Left ventricle myocardium inferior (tissue), 1 donor: ENCODE measurements at regions not wholly inside any gene's neighbourhood (a gene's known extent, or its start where the extent isn't known, plus 50 kb on each side); places are given as distances from the start of the nearest gene placed in this dataset.

Experiments used
- DNase-seq: peaks from one replicate; pipeline ENCODE4 v3.0.0-alpha.2; 2020
- H3K27ac ChIP-seq: fragments of 200-600 bp; replicated peaks from 2 replicates; pipeline ENCODE4 v1.8.0; 2021
- H3K27me3 ChIP-seq: fragments of 200-600 bp; 2 replicates; pipeline ENCODE4 v1.8.0; 2021; ENCODE audit warnings: low read depth
- H3K36me3 ChIP-seq: fragments of 200-600 bp; 2 replicates; pipeline ENCODE4 v1.8.0; 2021
- H3K4me1 ChIP-seq: fragments of 200-600 bp; 2 replicates; pipeline ENCODE4 v1.8.0; 2021
- H3K4me3 ChIP-seq: fragments of 200-600 bp; 2 replicates; pipeline ENCODE4 v1.8.0; 2021; ENCODE audit warnings: mild to moderate bottlenecking, moderate library complexity
- H3K9me3 ChIP-seq: fragments of 200-600 bp; replicated peaks from 2 replicates; pipeline ENCODE4 v1.8.0; 2021
- intact Hi-C: fragments of 100-400 bp; cut with micrococcal nuclease; formaldehyde crosslinking; loops from one replicate; pipeline ENCODE4 v1.11.0; 2022
- TF ChIP-seq, protein P1 (sequence below): fragments of 200-600 bp; IDR thresholded peaks from 2 replicates; pipeline ENCODE4 v1.8.0; 2021; ENCODE audit warnings: antibody characterized with exemption, mild to moderate bottlenecking, borderline replicate concordance
- donor health status: DM: no; HTN: yes; CAD: no; lungs with severe emphysema.

DNA sequence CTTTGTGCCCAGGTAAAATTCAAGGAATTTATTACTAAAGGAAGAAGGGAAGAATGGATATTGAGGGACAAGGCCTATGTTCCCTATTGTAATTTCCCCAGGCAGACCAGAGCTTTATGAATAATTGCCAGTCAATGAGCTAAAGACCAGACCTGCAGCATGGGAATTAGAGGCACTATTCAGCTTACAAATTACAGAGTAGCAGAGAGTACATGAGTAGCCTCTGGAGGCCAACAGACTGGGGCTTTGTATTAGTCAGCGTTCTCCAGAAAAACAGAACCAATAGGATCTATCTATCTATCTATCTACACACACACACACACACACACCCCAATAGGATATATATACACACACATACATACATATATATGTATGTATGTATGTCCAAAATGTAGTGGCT is 120.0 kb upstream of the RPH3A start:
- no peaks in the 10 kb centered on the region for H3K9me3 ChIP-seq
- TF ChIP-seq, protein P1, sequence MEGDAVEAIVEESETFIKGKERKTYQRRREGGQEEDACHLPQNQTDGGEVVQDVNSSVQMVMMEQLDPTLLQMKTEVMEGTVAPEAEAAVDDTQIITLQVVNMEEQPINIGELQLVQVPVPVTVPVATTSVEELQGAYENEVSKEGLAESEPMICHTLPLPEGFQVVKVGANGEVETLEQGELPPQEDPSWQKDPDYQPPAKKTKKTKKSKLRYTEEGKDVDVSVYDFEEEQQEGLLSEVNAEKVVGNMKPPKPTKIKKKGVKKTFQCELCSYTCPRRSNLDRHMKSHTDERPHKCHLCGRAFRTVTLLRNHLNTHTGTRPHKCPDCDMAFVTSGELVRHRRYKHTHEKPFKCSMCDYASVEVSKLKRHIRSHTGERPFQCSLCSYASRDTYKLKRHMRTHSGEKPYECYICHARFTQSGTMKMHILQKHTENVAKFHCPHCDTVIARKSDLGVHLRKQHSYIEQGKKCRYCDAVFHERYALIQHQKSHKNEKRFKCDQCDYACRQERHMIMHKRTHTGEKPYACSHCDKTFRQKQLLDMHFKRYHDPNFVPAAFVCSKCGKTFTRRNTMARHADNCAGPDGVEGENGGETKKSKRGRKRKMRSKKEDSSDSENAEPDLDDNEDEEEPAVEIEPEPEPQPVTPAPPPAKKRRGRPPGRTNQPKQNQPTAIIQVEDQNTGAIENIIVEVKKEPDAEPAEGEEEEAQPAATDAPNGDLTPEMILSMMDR, result no peak
- intact Hi-C loops, result no loop called here
- H3K27ac ChIP-seq, result no peak overlapping the region
- no peak overlapping the region for H3K4me3 ChIP-seq
- H3K36me3 ChIP-seq, result no peaks in the 10 kb centered on the region
- H3K4me1 ChIP-seq, result no peaks in the 10 kb centered on the region
- DNase-seq, result no peak
- peaks cover 61% of the 10 kb centered on the region for H3K27me3 ChIP-seq

DNA sequence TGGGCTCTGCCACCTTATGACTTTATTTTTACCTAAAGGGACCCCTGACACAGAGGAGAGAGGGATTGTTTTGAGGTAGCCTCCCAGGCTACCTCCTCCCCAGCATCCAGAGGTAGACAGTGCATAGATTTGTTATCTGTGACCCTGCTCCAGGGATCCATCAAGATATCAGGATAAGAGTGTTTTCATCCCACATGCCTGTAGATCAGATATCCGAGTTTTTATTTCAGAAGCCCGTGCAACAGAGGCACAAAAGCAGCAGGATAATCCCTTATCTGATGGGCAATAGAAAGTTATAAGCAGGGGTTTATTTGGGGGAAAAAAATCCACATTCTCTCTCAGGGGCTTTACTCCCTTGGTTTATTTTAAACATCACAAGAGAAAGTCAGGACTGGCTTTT is 117.0 kb upstream of the RPH3A start:
- Histone ChIP-seq H3K36me3 (no peaks in the 10 kb centered on the region), H3K9me3 (no peaks in the 10 kb centered on the region), H3K4me3 (no peak overlapping the region), H3K4me1 (no peaks in the 10 kb centered on the region), H3K27me3 (peaks cover 68% of the 10 kb centered on the region), H3K27ac (no peak overlapping the region)
- no peak for DNase-seq
- TF ChIP-seq, protein P1, result no peak
- intact Hi-C loops, result no loop called here

DNA sequence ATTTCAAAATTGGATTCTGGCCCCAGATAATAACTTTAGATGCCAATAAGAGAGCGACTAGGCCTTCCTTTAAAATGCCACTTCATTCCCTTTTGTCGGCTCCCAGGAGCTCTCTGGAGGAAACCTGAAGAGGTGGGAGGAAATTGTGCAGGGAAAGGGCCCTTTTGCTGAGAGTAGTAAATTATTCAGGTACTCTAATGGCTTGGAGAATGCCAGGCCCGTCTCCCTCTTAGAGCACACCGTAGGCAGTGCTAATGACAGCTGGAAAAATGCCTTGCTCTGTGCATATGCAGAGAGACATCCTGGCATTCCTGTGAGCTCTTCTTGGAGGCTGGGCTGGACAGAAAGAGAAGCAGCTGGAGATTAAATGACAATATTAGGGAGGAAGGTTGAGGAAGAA is 115.0 kb upstream of the RPH3A start:
- no peak for DNase-seq
- Histone ChIP-seq H3K4me3 (no peak overlapping the region), H3K9me3 (no peaks in the 10 kb centered on the region), H3K27ac (no peak overlapping the region), H3K4me1 (no peaks in the 10 kb centered on the region), H3K27me3 (peaks cover 84% of the 10 kb centered on the region), H3K36me3 (no peaks in the 10 kb centered on the region)
- intact Hi-C loops, result no loop called here
- TF ChIP-seq, protein P1, result no peak

DNA sequence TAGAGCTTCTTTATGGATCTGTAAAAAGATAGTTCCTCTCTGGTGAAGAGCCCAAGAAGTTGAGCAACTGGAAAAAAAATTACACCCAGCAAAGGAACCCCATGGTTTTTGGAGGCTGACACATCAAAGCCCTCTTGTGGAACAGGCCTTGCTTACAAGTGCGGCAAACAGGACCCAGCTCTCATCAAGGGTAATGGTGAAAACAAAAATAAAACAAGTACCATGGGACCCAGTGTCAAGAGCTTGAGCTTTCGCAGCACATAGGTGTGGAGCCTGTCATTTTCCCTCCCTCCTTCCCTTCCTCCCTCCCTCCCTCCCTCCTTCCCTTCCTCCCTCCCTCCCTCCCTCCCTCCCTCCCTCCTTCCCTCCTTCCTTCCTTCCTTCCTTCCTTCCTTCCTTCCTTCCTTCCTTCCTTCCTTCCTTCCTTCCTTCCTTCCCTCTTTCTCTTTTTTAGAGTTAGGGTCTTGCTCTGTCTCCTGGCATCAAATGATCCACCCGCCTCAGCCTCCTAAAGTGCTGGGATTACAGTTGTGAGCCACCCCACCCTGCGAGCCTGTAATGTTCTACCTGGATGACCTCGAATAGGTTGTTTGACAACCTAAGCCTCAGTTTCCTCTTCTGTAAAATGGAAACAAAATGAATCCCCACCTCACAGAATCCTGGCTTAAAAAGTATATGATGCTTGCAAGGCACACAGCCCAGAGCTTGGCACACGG is 114.3 kb upstream of the RPH3A start:
- Histone ChIP-seq H3K27ac (no peak overlapping the region), H3K4me3 (no peak overlapping the region), H3K9me3 (no peaks in the 10 kb centered on the region), H3K27me3 (peaks cover 90% of the 10 kb centered on the region), H3K4me1 (no peaks in the 10 kb centered on the region), H3K36me3 (no peaks in the 10 kb centered on the region)
- TF ChIP-seq, protein P1, result no peak
- no peak for DNase-seq
- intact Hi-C loops, result no loop called here

DNA sequence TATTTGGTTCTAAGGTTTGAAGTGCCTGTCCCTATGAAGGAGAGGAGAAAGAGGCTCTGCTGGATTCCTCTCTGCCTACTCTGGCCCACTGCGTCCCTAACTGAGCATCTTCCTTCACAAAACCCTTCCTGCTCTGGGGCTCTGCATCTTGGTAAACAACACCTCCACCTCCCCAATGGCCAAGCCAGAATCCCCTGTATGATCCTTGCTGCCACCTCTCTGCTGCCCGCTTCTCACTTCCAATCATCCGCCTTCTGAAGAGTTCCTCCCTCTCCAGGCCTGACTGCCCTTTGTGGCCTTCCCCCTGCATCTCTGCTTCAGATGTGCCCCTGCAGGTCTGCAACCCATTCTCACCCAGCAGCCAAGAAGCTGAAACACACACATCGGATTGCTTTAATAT is 110.6 kb upstream of the RPH3A start:
- TF ChIP-seq, protein P1, result no peak
- H3K27ac ChIP-seq, result no peak overlapping the region
- no peaks in the 10 kb centered on the region for H3K36me3 ChIP-seq
- no peaks in the 10 kb centered on the region for H3K9me3 ChIP-seq
- no peak for DNase-seq
- H3K4me1 ChIP-seq, result no peaks in the 10 kb centered on the region
- H3K27me3 ChIP-seq, result peaks cover 90% of the 10 kb centered on the region
- intact Hi-C loops, result no loop called here
- no peak overlapping the region for H3K4me3 ChIP-seq
